ENCODE measurements at regions not wholly inside any gene's neighbourhood (a gene's known extent, or its start where the extent isn't known, plus 50 kb on each side); places are given as distances from the start of the nearest gene placed in this dataset.

DNA sequence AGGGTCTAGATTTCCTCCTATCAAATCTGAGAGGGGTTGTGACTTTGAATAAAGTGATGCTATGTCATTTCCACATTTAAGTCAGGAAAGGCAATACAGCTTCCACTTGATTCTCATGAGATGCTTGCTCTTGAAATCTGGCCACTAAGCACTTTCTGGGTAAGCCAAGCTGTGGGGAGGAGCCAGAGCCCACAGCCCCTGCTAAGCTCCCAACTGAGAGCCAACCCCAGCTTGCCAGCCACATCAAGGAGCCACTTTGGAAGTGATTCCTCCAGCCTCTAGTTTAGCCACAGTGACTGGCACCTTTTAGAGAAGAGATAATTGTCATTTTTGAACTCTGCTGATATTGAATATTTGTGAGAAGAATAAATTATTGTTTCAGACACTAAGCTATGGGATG lies 1441.5 kb upstream of the IGFBP7 start:
- DNase-seq, result no peak

DNA sequence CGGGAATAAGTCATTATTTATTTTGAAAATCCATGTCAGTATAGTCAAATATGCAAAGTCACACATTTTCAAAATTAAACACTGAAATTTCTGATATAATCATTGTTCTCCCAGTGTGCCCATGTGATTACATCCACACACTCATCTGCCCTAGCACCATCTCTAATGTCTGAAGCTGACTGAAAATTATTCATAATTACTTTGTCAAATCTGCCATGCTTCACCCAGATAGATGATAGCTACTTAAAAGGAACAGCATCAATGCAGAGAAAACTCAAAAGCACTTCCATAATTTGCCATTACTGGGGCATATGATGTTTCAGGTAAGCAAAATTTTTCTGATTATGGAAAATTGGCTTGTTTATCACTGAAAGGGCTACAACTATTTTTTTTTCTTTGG lies 1433.3 kb upstream of the IGFBP7 start:
- no peak for DNase-seq

DNA sequence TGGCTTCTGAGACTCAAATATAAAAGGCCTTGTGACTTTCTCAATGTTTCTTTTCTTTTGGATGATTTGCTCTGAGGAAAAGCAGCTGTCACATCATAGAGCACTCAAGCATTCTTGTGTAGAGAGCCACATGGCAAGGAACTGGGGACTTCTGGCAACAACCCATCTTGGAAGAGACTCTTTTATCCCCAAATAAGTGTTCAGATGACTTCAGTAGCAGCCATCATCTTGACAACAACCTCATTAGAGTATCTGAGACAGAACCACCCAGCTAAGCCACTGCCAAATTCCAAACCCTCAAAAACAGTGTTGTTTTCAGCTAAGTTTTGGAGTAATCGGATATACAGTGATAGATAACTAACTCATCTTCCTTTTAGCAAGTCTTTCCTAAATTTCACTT lies 1431.7 kb upstream of the IGFBP7 start:
- no peak for DNase-seq

DNA sequence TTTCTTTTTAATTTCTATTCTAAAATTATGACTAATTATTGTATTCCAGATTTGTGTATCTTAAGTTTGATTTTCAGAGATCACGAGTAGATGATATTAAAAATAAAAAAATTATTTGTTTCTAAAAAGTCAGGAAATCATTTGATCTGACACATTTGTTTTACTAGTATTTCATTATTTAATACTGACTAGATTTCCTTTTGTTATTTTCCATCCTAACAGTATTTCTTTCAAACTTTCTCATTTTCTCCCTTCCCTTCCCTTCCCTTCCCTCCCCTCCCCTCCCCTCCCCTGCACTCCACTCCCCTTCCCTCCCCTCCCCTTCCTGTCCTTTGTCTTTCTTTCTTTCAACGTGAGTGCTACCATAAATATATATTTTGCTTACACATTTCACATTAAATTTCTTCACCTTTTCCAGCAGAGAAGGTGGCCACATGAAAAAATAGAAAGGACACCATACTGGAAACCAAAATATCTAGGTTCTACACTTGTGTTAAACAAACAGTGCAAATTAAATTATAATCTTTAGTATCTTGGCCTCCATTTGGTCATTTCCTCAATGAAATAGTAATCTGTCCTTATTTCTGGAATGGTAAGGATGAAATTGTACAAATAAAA lies 1412.7 kb upstream of the IGFBP7 start:
- DNase-seq, result no peak

DNA sequence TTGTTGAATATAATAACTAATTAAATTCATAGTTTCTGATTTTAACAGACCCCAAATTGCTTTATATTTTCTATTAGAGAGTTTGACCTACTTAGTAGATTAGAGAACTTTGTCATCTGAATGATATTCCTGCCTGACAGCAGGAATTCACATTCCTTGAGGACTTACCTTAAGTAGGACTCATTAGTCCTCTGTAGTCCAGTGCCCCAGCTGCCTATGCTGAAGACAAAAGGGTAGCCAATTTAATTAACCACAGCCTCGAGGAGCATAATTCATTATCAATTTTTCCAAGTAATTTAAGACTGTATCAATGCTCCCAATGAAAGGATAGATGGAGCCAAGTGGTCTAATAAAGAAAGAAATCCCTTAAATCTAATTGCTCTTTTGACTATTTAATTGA lies 1405.0 kb upstream of the IGFBP7 start:
- DNase-seq, result no peak

DNA sequence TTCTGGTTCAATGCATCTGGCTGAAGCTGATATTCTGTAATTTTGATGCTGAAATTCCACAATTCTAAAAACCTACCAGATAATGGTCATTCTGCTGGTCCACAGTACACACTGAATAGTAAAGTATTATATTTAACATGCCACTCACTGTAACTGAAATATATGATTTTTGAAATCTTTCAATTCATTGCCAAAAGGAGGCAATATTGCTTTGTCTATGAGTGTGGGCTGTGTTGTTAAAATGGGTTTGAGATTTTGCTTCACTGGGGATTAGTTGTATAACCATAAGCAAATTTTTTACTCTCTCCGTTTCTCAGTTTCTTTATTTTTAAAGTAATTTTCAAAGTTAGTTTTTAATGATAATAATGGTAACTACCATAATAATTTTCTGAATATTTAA lies 1404.1 kb upstream of the IGFBP7 start:
- DNase-seq, result no peak

DNA sequence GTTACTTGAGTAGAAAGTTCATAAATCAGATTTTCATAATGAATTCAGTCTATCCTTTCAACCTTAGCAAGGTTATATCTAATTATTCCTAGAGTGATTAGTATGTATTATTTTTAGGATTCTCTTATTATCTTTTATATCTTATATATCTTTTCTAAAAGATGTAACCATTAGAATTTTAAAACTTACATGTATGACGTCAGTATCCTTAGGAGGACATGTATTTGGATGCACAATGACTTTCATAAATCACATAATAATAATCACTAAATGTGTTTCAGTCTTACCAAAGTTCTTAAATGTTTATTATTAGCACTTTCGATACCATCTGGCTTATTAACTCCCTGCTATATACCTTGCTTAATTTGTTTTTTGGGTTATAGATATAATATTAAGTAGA lies 1400.5 kb upstream of the IGFBP7 start:
- no peak for DNase-seq

DNA sequence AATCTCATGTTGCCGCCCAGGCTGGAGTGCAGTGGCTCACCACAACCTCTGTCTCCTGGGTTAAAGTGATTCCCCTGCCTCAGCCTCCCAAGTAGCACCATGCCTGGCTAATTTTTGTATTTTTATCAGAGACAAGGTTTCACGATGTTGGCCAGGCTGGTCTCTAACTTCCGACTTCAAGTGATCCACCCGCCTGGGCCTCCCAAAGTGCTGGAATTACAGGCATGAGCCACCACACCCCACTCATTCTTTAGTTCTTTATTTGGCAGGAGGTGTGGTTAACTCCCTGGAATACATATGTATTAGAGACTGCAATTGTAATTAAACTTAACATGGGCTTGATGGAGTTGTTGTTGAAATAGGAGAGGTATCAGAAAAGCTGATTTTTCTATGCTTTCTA lies 1396.9 kb upstream of the IGFBP7 start:
- DNase-seq, result no peak

DNA sequence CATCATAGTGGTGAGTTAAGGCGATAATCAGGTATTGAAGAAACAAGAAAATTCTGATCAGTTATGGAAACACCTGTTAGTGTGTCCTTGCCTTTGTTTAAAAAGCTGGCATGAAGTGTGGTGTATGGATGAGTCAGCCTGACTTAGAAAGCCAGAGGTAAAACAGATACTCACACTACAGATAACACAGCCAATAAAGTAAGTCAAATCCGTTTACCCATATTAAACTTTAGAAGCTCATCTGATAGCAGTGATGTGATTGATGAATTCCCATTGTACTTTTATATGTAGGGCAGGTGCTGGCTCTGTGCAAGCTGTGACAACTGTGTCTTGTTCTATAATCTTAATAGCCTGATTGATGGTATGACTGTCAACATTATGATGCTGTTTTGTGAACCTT lies 1392.7 kb upstream of the IGFBP7 start:
- no peak for DNase-seq

DNA sequence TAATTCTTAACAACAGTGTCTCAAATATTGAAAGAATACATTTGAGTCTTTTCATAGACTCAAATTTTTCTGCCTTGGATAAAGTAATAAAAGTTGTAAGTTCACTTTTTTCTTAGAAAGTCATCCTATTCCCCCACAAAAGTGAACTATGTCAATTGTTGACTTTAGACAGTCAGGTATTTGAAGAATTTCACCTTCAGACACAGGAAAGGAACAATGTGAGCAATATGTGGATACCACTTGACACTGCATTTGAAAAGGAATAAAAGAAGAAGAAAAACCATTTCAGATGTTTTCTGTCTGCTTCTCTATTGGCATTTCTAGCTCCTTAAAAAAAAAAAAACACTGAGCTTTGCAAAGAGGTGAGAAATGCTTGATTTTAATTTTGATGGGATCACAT lies 1389.0 kb upstream of the IGFBP7 start:
- DNase-seq, result no peak

DNA sequence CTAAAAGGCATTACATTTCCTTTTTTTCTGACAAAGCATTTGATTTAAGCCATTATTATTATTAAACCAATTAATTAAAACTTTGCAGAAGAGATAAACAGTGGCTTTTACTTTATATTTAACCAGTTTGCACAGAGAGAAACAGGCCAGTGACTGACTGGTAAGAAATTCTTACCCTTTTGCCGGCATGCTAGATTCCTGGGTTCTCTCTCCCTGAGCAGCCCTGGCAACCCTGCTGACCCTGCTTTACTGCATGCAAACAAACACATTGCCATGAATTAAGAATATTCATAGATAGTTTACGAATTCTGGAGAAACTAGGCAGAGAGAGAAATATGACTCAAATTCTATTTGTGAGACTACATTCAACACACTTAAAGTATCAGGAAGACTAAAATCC lies 1381.4 kb upstream of the IGFBP7 start:
- no peak for DNase-seq

DNA sequence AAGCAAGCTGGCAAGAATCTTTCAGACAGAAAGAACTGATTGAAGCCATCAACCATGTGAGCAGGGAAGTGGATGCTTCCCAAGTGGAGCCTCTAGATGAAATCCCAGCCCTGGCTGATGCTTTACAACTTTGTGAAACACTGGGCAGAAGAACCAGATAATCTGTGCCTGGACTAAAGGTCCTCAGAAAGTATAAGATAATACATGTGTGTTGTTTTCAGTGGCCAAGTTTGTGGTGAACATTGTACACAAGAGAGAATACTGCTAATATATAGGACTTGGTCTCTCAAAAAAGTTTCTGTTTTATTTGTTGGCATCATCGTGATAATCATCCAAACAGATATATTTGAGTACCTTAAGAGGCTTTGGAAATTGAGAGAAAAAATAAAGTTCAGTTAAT lies 1367.8 kb upstream of the IGFBP7 start:
- DNase-seq, result no peak

DNA sequence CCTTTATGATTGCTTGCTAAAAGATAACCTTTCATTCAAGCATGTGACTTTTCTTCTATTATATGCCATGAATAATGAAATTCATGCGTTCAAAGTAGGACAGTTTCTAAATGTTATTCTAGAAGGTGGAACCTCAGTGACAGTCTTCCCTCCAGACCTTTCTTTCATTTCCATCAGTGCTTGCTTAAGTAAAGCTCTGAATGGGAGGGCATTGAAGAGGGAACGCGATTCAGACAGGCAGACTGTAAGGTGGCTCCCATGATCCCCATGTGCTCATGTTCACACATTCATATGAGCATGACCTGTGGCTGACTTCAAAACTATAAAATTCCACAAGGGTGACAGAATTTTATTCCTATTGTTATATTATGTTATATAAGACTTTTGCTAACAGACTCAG lies 1367.3 kb upstream of the IGFBP7 start:
- DNase-seq, result no peak

DNA sequence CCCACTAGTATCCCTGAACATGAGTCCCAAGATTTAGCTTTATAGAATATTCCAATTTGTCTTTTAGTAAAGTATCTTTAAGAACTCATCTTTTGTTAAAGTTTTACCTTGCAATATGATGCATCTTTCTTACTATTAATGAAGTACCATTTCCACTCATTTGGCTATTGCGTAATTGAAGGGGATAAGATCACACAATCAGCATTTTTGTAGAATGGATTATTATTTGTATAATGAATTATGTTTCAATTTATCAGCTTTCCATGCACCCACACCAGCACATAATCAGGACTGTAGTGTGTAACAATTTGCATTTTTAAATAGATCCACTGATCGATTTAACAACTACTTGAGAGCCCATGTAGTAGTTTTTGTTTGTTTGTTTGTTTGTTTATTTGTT lies 1364.9 kb upstream of the IGFBP7 start:
- DNase-seq, result no peak

DNA sequence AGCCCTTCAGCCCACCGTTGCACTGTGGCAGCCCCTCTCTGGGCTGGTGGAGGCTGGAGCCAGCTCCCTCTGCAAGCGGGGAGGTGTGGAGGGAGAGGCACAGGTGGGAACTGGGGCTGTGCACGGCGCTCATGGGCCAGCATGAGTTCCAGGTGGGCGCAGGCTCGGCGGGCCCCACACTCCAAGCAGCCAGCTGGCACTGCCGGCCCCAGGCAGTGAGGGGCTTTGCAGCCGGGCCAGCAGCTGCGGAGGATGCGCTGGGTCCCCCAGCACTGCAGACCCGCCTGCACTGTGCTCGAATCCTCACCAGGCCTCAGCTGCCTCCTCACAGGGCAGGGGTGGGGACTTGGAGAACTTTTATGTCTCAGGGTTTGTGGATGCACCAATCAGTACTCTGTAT lies 1354.8 kb upstream of the IGFBP7 start:
- DNase-seq, result no peak

DNA sequence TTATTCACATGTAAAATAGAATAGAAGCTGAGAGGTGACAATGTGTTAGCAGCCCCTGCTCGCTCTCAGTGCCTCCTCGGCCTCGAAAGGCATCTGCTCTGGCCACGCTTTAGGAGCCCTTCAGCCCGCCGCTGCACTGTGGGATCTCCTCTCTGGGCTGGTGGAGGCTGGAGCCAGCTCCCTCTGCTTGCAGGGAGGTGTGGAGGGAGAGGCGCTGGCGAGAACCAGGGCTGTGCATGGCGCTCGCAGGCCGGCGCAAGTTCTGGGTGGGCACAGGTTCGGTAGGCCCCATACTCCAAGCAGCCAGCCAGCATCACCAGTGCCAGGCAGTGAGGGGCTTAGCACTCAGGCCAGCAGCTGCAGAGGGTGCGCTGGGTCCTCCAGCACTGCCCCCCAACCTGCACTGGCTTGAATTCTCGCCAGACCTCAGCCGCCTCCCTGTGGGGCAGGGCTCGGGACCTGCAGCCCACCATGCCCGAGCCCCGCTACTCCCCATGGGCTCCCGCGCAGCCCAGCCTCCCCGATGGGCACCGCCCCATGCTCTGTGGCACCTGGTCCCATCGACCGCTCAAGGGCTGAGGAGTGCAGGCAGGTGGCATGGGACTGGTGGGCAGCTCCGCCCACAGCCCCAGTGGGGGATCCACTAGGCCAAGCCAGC lies 1346.7 kb upstream of the IGFBP7 start:
- DNase-seq, result no peak

DNA sequence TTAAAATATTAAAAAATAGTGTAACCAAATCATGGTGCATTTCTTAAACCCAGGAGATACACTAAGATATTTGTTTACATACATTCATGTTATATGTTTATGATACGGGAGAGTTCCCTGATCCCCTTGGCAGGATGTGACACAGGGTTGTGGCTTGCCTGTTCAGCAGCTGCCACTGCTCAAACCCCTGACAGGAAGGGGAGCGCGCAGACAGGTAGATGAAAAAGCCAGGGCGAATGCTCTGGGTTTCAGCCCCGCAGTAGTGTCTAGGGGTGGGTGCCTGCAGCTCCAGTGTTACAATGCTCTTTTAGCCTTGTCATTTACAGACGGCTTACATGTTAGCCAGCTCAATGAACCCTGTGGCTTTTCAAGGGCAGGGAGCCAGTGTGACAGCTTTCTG lies 1343.8 kb upstream of the IGFBP7 start:
- DNase-seq, result no peak

DNA sequence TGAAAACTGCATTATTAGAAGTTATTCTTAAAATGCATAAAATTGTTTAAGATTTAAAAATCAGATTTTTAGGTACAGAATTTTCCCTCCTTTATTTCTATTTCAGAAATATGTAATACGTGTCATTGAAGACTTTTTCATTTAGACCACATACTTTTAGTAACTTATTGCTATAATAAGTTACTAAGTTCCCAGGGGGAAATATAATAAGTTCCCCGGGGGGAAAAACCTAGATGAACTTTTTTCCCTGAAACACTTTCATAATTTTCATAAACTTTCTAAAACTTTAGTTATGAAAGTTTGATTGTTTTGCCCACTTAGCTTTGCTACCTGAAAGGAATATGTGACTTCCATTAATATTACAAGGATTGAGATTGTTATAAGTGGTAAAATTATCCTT lies 1341.5 kb upstream of the IGFBP7 start:
- no peak for DNase-seq

DNA sequence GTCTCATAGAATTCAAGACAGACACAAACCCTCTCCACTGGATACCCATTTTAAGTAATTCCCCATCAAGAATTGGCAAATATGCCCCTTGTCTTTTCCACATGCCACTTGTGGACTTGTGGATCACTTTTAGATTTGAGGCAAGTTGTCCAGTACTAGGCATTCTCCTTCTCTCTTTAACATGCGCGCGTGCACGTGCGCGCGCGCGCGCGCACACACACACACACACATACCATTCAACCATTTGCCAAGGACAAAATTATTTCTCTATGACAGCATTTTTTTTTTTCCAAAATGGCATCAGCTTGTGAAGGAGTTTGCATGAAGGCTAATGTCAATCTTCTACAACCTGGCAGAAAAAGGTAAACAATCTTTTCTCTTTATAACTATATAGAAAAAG lies 1325.7 kb upstream of the IGFBP7 start:
- DNase-seq, result no peak

DNA sequence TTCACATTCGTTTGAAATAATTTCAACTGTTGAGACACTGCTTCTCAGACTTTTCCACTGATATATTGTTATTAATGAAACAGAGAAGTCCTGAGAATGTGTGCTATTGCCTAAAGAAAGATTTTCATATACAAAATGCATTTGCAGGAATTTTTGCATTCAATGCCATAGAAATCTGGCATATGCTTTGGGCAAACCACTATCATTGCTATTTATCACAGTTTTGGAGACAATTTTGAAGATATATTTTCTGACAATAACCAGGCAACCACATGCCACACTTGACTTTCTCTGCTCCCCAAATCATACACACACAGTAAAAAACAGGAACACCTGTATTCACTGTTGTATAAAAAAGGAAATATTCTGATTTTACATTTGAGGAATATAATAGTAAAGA lies 1303.7 kb upstream of the IGFBP7 start:
- no peak for DNase-seq

DNA sequence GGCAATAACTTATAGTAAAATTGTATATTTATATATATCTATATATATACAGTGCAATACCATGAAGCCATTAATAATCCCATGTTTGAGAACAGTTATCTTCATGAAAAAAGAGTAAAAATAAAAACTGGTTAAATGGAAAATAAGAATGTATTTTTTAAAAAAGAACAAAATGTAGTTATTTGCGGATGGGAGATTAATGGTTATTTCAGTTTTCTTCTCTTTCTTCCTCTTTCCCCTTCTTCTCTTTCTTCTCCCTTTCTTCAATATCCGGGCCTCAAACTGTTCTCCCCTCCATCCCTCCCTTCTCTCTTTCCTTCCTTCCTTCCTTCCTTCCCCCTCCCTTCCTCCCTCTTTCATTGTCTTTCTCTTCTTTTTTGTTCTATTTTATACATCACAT lies 1301.7 kb upstream of the IGFBP7 start:
- DNase-seq, result no peak

DNA sequence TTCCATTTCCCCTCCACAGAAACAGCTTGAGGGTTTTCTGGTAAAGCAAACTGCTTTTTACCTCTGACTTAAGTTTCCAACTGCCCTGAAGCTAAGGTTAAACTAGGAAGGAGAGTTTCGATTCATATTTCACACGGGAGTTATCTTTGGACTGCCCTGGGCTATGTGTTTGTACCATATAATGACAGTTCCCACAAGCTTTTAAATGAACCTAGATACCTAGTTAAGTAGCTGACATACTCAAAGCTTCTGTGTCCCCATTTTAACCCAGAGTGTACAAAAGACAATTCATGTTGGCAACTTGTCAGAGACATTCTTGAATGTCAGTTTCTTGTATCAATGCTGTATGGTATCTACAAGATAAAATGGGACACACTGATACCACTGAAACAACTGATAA lies 1296.6 kb upstream of the IGFBP7 start:
- no peak for DNase-seq

DNA sequence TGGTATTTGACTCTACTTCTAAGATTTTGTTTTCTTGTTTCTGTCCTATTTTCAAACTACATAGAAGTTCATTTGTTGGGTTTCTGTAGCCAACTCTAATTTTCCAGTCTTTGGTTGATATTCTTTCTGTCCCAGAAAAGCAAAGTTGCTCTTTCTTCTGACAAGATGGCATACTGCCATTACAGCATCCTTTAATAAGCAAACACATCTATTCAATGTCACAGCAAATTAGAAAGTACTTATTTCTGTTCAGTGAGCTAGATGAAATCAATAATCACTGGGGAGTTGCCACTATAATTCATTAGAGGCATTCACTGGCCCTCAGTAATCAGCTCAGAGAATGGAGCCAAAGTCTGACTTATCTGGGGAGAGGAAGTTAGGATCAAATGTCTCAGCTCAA lies 1258.0 kb upstream of the IGFBP7 start:
- no peak for DNase-seq

DNA sequence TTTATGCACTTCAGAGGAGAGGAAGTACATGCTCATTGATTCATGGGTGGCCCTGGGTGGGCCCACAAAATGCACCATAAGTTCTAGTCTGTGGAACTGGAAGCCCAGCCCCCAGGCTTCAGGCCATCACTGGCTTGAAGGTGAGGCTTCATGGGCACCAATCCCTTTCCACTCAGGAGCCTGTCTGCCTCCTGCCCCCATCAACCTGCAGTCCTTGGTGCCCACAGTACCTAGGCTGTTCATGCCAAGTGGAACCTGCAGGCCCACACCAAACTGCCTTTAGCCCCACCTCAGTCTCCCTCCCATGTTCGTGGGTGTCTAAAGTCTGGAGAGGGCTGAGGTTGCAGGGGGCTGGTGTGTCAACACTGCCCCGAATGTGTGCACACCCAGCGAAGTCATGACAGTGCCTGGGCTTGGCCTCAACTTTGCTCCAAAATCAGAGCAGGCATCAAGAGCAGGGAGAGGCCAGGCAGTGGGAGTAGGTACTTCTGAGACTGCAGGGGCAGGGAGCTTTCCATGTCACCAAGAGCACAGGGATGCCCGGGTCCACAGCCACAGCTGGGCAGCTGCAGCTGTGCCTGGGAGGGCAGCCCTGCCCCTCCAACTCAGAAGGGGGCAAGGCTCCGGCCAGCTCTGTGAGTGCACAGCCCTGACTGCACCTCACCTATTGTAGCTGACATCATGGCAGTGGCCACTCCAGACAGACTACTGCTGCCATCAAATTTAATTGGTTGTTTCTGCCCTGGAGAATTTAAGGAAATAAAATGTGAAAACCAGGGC lies 1250.4 kb upstream of the IGFBP7 start:
- DNase-seq, result no peak

DNA sequence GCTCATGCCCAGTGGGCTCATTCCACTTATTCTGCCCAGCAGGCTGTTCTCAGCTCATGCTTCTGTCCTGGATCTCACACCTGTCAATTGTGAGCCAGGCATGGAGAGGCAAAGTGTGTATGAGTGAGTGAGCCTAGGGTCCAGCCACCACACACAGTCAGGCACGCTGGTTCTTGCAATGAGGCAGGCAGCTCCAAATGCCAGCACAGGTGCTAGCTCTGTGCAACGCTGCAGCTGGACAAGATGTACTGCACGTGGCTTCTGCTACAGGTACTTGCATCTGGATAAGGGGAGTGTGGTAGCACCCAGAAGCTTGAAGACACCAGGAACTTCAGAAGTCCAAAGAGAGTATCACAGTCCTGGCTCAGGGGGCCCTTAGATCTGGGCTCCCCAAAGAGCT lies 1249.4 kb upstream of the IGFBP7 start:
- no peak for DNase-seq

All from midbrain (tissue), 1 donor.